H9 (cell line): ENCODE measurements at regions not wholly inside any gene's neighbourhood (a gene's known extent, or its start where the extent isn't known, plus 50 kb on each side); places are given as distances from the start of the nearest gene placed in this dataset.

ENCODE experiments used
- DNase-seq: peaks from one replicate; pipeline ENCODE4 v3.0.0-alpha.2; 2017
- H2AFZ ChIP-seq: one replicate; pipeline ENCODE4 v1.6.1; 2013; ENCODE audit warnings: mild to moderate bottlenecking, low read length, control low read depth, moderate library complexity
- H2AK5ac ChIP-seq: 2 replicates; pipeline ENCODE4 v1.6.1; 2013; ENCODE audit warnings: low read length, control low read depth, mixed read lengths; ENCODE audit not compliant: insufficient read length
- H2BK120ac ChIP-seq: one replicate; pipeline ENCODE4 v1.6.1; 2013; ENCODE audit warnings: low read depth, mild to moderate bottlenecking, low read length, control low read depth, inconsistent platforms; ENCODE audit not compliant: poor library complexity, severe bottlenecking
- H2BK12ac ChIP-seq: 2 replicates; pipeline ENCODE4 v1.6.1; 2013; ENCODE audit warnings: low read length, control low read depth, mixed read lengths, low read depth; ENCODE audit not compliant: insufficient read length
- H2BK15ac ChIP-seq: 2 replicates; pipeline ENCODE4 v1.6.1; 2013; ENCODE audit warnings: low read depth, low read length, control low read depth
- H2BK20ac ChIP-seq: one replicate; pipeline ENCODE4 v1.6.1; 2013; ENCODE audit warnings: low read depth, mild to moderate bottlenecking, low read length, control low read depth, inconsistent platforms; ENCODE audit not compliant: poor library complexity, severe bottlenecking
- H2BK5ac ChIP-seq: 2 replicates; pipeline ENCODE4 v1.6.1; 2013; ENCODE audit warnings: low read length, control low read depth, mixed read lengths; ENCODE audit not compliant: insufficient read length
- H3K14ac ChIP-seq: 2 replicates; pipeline ENCODE4 v1.6.1; 2013; ENCODE audit warnings: low read length, control low read depth; ENCODE audit not compliant: insufficient read depth
- H3K18ac ChIP-seq: 2 replicates; pipeline ENCODE4 v1.6.1; 2013; ENCODE audit warnings: low read depth, mild to moderate bottlenecking, mixed read lengths, low read length, control low read depth; ENCODE audit not compliant: insufficient read length
- H3K23ac ChIP-seq: 2 replicates; pipeline ENCODE4 v1.6.1; 2013; ENCODE audit warnings: low read length, control low read depth, mixed read lengths, low read depth; ENCODE audit not compliant: insufficient read length
- H3K23me2 ChIP-seq: 2 replicates; pipeline ENCODE4 v1.6.1; 2013; ENCODE audit warnings: low read depth, mild to moderate bottlenecking, mixed read lengths, low read length, control low read depth; ENCODE audit not compliant: insufficient read length, poor library complexity, severe bottlenecking
- H3K27ac ChIP-seq: 2 replicates; pipeline ENCODE4 v1.5.1; 2013; ENCODE audit warnings: low read length, control low read depth, mixed read lengths, low read depth; ENCODE audit not compliant: insufficient read length
- H3K27me3 ChIP-seq: 2 replicates; pipeline ENCODE4 v1.6.1; 2013; ENCODE audit warnings: low read length, control low read depth, inconsistent platforms; ENCODE audit not compliant: insufficient read depth
- H3K4ac ChIP-seq: 2 replicates; pipeline ENCODE4 v1.6.1; 2013; ENCODE audit warnings: low read depth, mild to moderate bottlenecking, control low read depth, inconsistent platforms, low read length, moderate library complexity
- H3K4me1 ChIP-seq: 2 replicates; pipeline ENCODE4 v1.6.1; 2013; ENCODE audit warnings: low read length, control low read depth, inconsistent platforms; ENCODE audit not compliant: insufficient read depth
- H3K4me2 ChIP-seq: 2 replicates; pipeline ENCODE4 v1.6.1; 2013; ENCODE audit warnings: low read length, control low read depth, mixed read lengths; ENCODE audit not compliant: insufficient read length, insufficient read depth
- H3K56ac ChIP-seq: 2 replicates; pipeline ENCODE4 v1.6.1; 2013; ENCODE audit warnings: low read depth, mild to moderate bottlenecking, mixed read lengths, low read length, control low read depth; ENCODE audit not compliant: insufficient read length
- H3K79me1 ChIP-seq: 2 replicates; pipeline ENCODE4 v1.6.1; 2013; ENCODE audit warnings: low read depth, mild to moderate bottlenecking, moderate library complexity, low read length, control low read depth, inconsistent platforms; ENCODE audit not compliant: insufficient read depth, poor library complexity, severe bottlenecking
- H3K79me2 ChIP-seq: 2 replicates; pipeline ENCODE4 v1.6.1; 2013; ENCODE audit warnings: low read length, control low read depth, inconsistent platforms; ENCODE audit not compliant: insufficient read depth
- H3K9ac ChIP-seq: 2 replicates; pipeline ENCODE4 v1.6.1; 2013; ENCODE audit warnings: low read length, control low read depth, mixed read lengths; ENCODE audit not compliant: insufficient read length; ENCODE audit errors: extremely low read depth
- H3K9me3 ChIP-seq: one replicate; pipeline ENCODE4 v1.6.1; 2013; ENCODE audit warnings: low read depth, low read length, inconsistent platforms; ENCODE audit not compliant: control insufficient read depth
- H3T11ph ChIP-seq: one replicate; pipeline ENCODE4 v1.6.1; 2013; ENCODE audit warnings: mild to moderate bottlenecking, low read length, control low read depth, inconsistent platforms
- H4K20me1 ChIP-seq: one replicate; pipeline ENCODE4 v1.6.1; 2013; ENCODE audit not compliant: control insufficient read depth, insufficient read length, insufficient read depth
- H4K5ac ChIP-seq: 2 replicates; pipeline ENCODE4 v1.6.1; 2013; ENCODE audit warnings: low read depth, mild to moderate bottlenecking, mixed read lengths, low read length, control low read depth; ENCODE audit not compliant: insufficient read length
- H4K8ac ChIP-seq: replicated peaks from 2 replicates; pipeline ENCODE4 v1.6.1; 2013; ENCODE audit warnings: low read length, control low read depth, mixed read lengths, low read depth; ENCODE audit not compliant: insufficient read length
- H4K91ac ChIP-seq: 2 replicates; pipeline ENCODE4 v1.6.1; 2013; ENCODE audit warnings: low read depth, mild to moderate bottlenecking, moderate library complexity, mixed read lengths, low read length, control low read depth; ENCODE audit not compliant: insufficient read length
- H3K27ac Mint-ChIP-seq, 3 experiments: 2 replicates in 2 of 3; 3 replicates in 1 of 3; pipeline ENCODE4 v1.8.0; 2020 to 2021; ENCODE audit warnings: mixed read lengths in 3 of 3, mild to moderate bottlenecking in 1 of 3, moderate library complexity in 1 of 3
- H3K27me3 Mint-ChIP-seq: 2 replicates; pipeline ENCODE4 v1.8.0; 2021; ENCODE audit warnings: low read depth, mild to moderate bottlenecking, moderate library complexity, mixed read lengths
- H3K36me3 Mint-ChIP-seq, 3 experiments: 2 replicates in 2 of 3; 3 replicates in 1 of 3; pipeline ENCODE4 v1.8.0; 2020 to 2021; ENCODE audit warnings: low read depth in 3 of 3, mixed read lengths in 3 of 3; ENCODE audit not compliant: insufficient read depth in 1 of 3
- H3K4me1 Mint-ChIP-seq, 2 experiments: 2 replicates each; pipeline ENCODE4 v1.8.0; 2020; ENCODE audit warnings: mixed read lengths in 2 of 2
- H3K4me3 Mint-ChIP-seq, 2 experiments: 2 replicates in 1 of 2; 3 replicates in 1 of 2; pipeline ENCODE4 v1.8.0; 2020 to 2021; ENCODE audit warnings: mild to moderate bottlenecking in 2 of 2, mixed read lengths in 2 of 2, moderate library complexity in 1 of 2
- H3K9me3 Mint-ChIP-seq, 2 experiments: 2 replicates in 1 of 2; 3 replicates in 1 of 2; pipeline ENCODE4 v1.8.0; 2020; ENCODE audit warnings: mild to moderate bottlenecking in 2 of 2, mixed read lengths in 2 of 2, moderate library complexity in 1 of 2
- CTCF ChIP-seq: fragments of 200-600 bp; sonication (generic); conservative IDR thresholded peaks from 3 replicates; pipeline ENCODE4 v1.8.0; 2021; ENCODE audit warnings: antibody characterized with exemption, mild to moderate bottlenecking
- WGBS: extraction: QIAGEN DNeasy Blood & Tissue Kit; methylation state at CpG from one replicate; pipeline ENCODE4 v1.1.7; 2013; ENCODE audit warnings: missing lambda C conversion rate, low lambda C conversion rate, mixed read lengths; ENCODE audit not compliant: insufficient read length; ENCODE audit errors: extremely low coverage; 5-methylcytosine and 5-hydroxymethylcytosine counted together

DNA sequence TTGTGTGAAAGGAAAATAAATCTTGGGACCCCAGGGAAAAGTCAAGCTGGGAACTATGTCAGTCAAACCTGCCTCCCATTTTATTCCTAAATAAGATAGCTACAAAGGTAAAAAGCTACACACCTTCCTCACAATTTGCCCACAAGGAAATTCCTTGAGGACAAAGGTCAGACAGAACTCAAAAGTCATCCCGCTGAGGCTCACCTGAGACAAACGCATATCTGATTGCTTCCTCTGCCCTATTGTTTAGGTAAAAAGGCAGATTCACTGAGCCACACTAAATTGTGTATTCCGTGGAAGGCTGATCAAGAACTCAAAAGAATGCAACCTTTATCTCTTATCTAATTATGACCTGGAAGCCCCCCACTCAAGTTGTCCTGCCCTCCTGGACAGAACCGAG lies 58.7 kb upstream of the MAML3 start:
- no peak overlapping the region for H2AK5ac ChIP-seq
- DNase-seq: no peak
- Mint-ChIP-seq H3K27ac (peak overlapping the region in 1 of 3 experiments; percentile 1; a peak in 1 of 7 replicates), H3K4me3 (no peak overlapping the region), H3K27me3 (peaks cover 8% of the 10 kb centered on the region), H3K36me3 (no peaks in the 10 kb centered on the region; a peak in 1 of 7 replicates), H3K9me3 (no peaks in the 10 kb centered on the region), H3K4me1 (peaks cover 17 to 23% of the 10 kb centered on the region in 2 experiments)
- H3K56ac ChIP-seq: no peak overlapping the region
- no peaks in the 10 kb centered on the region for H4K20me1 ChIP-seq
- no peak overlapping the region for H3K18ac ChIP-seq
- no peak overlapping the region for H4K91ac ChIP-seq
- no peak overlapping the region for H3T11ph ChIP-seq
- no peak overlapping the region for H2BK120ac ChIP-seq
- no peaks in the 10 kb centered on the region for H3K79me2 ChIP-seq
- no peak overlapping the region for H3K23ac ChIP-seq
- no peaks in the 10 kb centered on the region for H3K79me1 ChIP-seq
- no peak overlapping the region for H4K8ac ChIP-seq
- H2BK5ac ChIP-seq: no peak overlapping the region
- H2BK15ac ChIP-seq: no peak overlapping the region
- no peak overlapping the region for H3K4me2 ChIP-seq
- H2AFZ ChIP-seq: no peak overlapping the region
- no peak overlapping the region for H4K5ac ChIP-seq
- H3K4me1 ChIP-seq: peaks cover 7% of the 10 kb centered on the region
- no peak overlapping the region for H3K9ac ChIP-seq
- H3K14ac ChIP-seq: no peak overlapping the region
- H3K27me3 ChIP-seq: no peaks in the 10 kb centered on the region
- H2BK20ac ChIP-seq: no peak overlapping the region
- H3K4ac ChIP-seq: no peak overlapping the region
- TF ChIP-seq CTCF: no peak
- H3K9me3 ChIP-seq: no peaks in the 10 kb centered on the region
- no peak overlapping the region for H3K27ac ChIP-seq
- no peaks in the 10 kb centered on the region for H3K23me2 ChIP-seq
- WGBS: no CpG with 5 or more reads among the region's 4 CpGs
- no peak overlapping the region for H2BK12ac ChIP-seq
